HEK293 (cell line): ENCODE measurements at regions not wholly inside any gene's neighbourhood (a gene's known extent, or its start where the extent isn't known, plus 50 kb on each side); places are given as distances from the start of the nearest gene placed in this dataset.

Experiments used
- CTCF ChIA-PET: fragments of 350-600 bp; formaldehyde crosslinking; extraction: SDS; loops from one replicate; lab custom pipeline; 2021; ENCODE audit warnings: antibody characterized with exemption; lab: Yijun Ruan, JAX
- POLR2A ChIA-PET: fragments of 300-600 bp; formaldehyde crosslinking; extraction: SDS; loops from one replicate; lab custom pipeline; 2020; ENCODE audit warnings: antibody characterized with exemption, inconsistent platforms; lab: Yijun Ruan, JAX
- H3K27ac ChIP-seq: fragments of 200-500 bp; sonication (Bioruptor generic); 2 replicates; pipeline ENCODE4 v1.5.1; 2014; ENCODE audit warnings: low read depth, low read length, control low read depth, inconsistent platforms; ENCODE audit errors: extremely low read depth
- H3K36me3 ChIP-seq, 2 experiments: fragments of 200-500 bp in 1 of 2; sonication (Bioruptor generic) in 1 of 2; 1 replicate in 1 of 2; 2 replicates in 1 of 2; pipeline ENCODE4 v1.5.1; 2014 to 2017; ENCODE audit warnings: inconsistent platforms in 2 of 2, low read length in 2 of 2; ENCODE audit not compliant: control insufficient read depth in 2 of 2, insufficient read depth in 1 of 2
- H3K4me1 ChIP-seq: fragments of 200-500 bp; sonication (Bioruptor generic); 2 replicates; pipeline ENCODE4 v1.5.1; 2014; ENCODE audit warnings: mild to moderate bottlenecking, low read length, inconsistent platforms; ENCODE audit not compliant: control insufficient read depth, insufficient read depth
- H3K4me3 ChIP-seq: 2 replicates; pipeline ENCODE4 v1.5.1; 2011; ENCODE audit warnings: low read depth, mild to moderate bottlenecking, control low read depth, low read length, moderate library complexity
- H3K9me3 ChIP-seq: fragments of 200-500 bp; sonication (Bioruptor generic); 2 replicates; pipeline ENCODE4 v1.5.1; 2014; ENCODE audit warnings: low read depth, low read length, inconsistent platforms; ENCODE audit not compliant: control insufficient read depth, insufficient read depth
- GLIS1 ChIP-seq: fragments of 450-650 bp; formaldehyde crosslinking; IDR thresholded peaks from 2 replicates; pipeline ENCODE4 v1.5.1; 2016; ENCODE audit warnings: missing biosample characterization, missing genetic modification characterization
- GLIS2 ChIP-seq: fragments of 450-650 bp; formaldehyde crosslinking; IDR thresholded peaks from 2 replicates; pipeline ENCODE4 v1.5.1; 2016; ENCODE audit warnings: missing biosample characterization, missing genetic modification characterization
- IKZF3 ChIP-seq: fragments of 450-650 bp; IDR thresholded peaks from 2 replicates; pipeline ENCODE4 v1.5.0; 2018; ENCODE audit warnings: missing biosample characterization, mild to moderate bottlenecking, missing genetic modification characterization, moderate library complexity
- KLF1 ChIP-seq: fragments of 450-650 bp; formaldehyde crosslinking; IDR thresholded peaks from 2 replicates; pipeline ENCODE4 v1.5.1; 2016; ENCODE audit warnings: missing biosample characterization, missing genetic modification characterization
- KLF16 ChIP-seq: fragments of 450-650 bp; formaldehyde crosslinking; IDR thresholded peaks from 2 replicates; pipeline ENCODE4 v1.5.1; 2017; ENCODE audit warnings: missing biosample characterization, missing genetic modification characterization
- MEIS1 ChIP-seq: sonication (generic); formaldehyde crosslinking; IDR thresholded peaks from 2 replicates; pipeline ENCODE4 v1.8.1; 2022; ENCODE audit warnings: missing genetic modification reagents, mild to moderate bottlenecking, borderline replicate concordance
- PBX3 ChIP-seq: sonication (generic); formaldehyde crosslinking; IDR thresholded peaks from 2 replicates; pipeline ENCODE4 v1.8.1; 2022; ENCODE audit warnings: mild to moderate bottlenecking, moderate library complexity, missing genetic modification reagents
- YY2 ChIP-seq: fragments of 450-650 bp; formaldehyde crosslinking; IDR thresholded peaks from 2 replicates; pipeline ENCODE4 v1.5.1; 2016; ENCODE audit warnings: missing biosample characterization, missing genetic modification characterization
- ZBTB7A ChIP-seq: fragments of 450-650 bp; formaldehyde crosslinking; IDR thresholded peaks from 2 replicates; pipeline ENCODE4 v1.5.1; 2016; ENCODE audit warnings: low read depth, missing biosample characterization, missing genetic modification characterization
- ZNF140 ChIP-seq: fragments of 450-650 bp; formaldehyde crosslinking; IDR thresholded peaks from 2 replicates; pipeline ENCODE4 v1.5.1; 2016; ENCODE audit warnings: missing biosample characterization, missing genetic modification characterization
- ZNF404 ChIP-seq: fragments of 450-650 bp; formaldehyde crosslinking; IDR thresholded peaks from 2 replicates; pipeline ENCODE4 v1.5.1; 2017; ENCODE audit warnings: missing biosample characterization, missing genetic modification characterization
- ZNF473 ChIP-seq: fragments of 450-650 bp; formaldehyde crosslinking; IDR thresholded peaks from 2 replicates; pipeline ENCODE4 v1.5.1; 2017; ENCODE audit warnings: missing biosample characterization, missing genetic modification characterization
- ZNF518A ChIP-seq: fragments of 450-650 bp; formaldehyde crosslinking; conservative IDR thresholded peaks from 2 replicates; pipeline ENCODE4 v1.5.1; 2016; ENCODE audit warnings: low read depth, missing biosample characterization, missing genetic modification characterization
- ZNF560 ChIP-seq: fragments of 450-650 bp; formaldehyde crosslinking; IDR thresholded peaks from 2 replicates; pipeline ENCODE4 v1.5.1; 2017; ENCODE audit warnings: missing biosample characterization, missing genetic modification characterization, borderline replicate concordance
- ZNF654 ChIP-seq: fragments of 450-650 bp; formaldehyde crosslinking; IDR thresholded peaks from 2 replicates; pipeline ENCODE4 v1.5.1; 2016; ENCODE audit warnings: low read depth, missing biosample characterization, missing genetic modification characterization
- ZNF664 ChIP-seq: fragments of 450-650 bp; formaldehyde crosslinking; IDR thresholded peaks from 2 replicates; pipeline ENCODE4 v1.5.1; 2016; ENCODE audit warnings: missing biosample characterization, missing genetic modification characterization
- ZNF768 ChIP-seq: fragments of 450-650 bp; formaldehyde crosslinking; IDR thresholded peaks from 2 replicates; pipeline ENCODE4 v1.5.1; 2018; ENCODE audit warnings: missing biosample characterization, mild to moderate bottlenecking, missing genetic modification characterization
- TF ChIP-seq, protein P1 (sequence below): fragments of 450-650 bp; formaldehyde crosslinking; IDR thresholded peaks from 2 replicates; pipeline ENCODE4 v1.5.1; 2016; ENCODE audit warnings: missing biosample characterization, missing genetic modification characterization
- TF ChIP-seq, protein P2 (sequence below): fragments of 450-650 bp; formaldehyde crosslinking; IDR thresholded peaks from 2 replicates; pipeline ENCODE4 v1.5.1; 2016; ENCODE audit warnings: missing biosample characterization, missing genetic modification characterization
- TF ChIP-seq, protein P3 (sequence below): fragments of 450-650 bp; formaldehyde crosslinking; IDR thresholded peaks from 2 replicates; pipeline ENCODE4 v1.5.1; 2016; ENCODE audit warnings: missing biosample characterization, missing genetic modification characterization

- ChIA-PET CTCF (no interaction called here), POLR2A (no interaction called here)
- H3K4me3 ChIP-seq = no peak overlapping the region
- no peak for TF ChIP-seq MEIS1 (CRISPR knock-in tag)
- TF ChIP-seq ZNF473 = no peak
- TF ChIP-seq, protein P1, sequence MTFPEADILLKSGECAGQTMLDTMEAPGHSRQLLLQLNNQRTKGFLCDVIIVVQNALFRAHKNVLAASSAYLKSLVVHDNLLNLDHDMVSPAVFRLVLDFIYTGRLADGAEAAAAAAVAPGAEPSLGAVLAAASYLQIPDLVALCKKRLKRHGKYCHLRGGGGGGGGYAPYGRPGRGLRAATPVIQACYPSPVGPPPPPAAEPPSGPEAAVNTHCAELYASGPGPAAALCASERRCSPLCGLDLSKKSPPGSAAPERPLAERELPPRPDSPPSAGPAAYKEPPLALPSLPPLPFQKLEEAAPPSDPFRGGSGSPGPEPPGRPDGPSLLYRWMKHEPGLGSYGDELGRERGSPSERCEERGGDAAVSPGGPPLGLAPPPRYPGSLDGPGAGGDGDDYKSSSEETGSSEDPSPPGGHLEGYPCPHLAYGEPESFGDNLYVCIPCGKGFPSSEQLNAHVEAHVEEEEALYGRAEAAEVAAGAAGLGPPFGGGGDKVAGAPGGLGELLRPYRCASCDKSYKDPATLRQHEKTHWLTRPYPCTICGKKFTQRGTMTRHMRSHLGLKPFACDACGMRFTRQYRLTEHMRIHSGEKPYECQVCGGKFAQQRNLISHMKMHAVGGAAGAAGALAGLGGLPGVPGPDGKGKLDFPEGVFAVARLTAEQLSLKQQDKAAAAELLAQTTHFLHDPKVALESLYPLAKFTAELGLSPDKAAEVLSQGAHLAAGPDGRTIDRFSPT (tag by site-specific recombination) = no peak
- no peak for TF ChIP-seq GLIS1 (tag by site-specific recombination)
- H3K9me3 ChIP-seq = no peaks in the 10 kb centered on the region
- no peak overlapping the region for H3K27ac ChIP-seq
- no peaks in the 10 kb centered on the region for H3K4me1 ChIP-seq
- H3K36me3 ChIP-seq = no peaks in the 10 kb centered on the region
These were observed 2122.2 kb downstream of the MAT2B start for GRCh38 chr5:165627548-165628170.

DNA sequence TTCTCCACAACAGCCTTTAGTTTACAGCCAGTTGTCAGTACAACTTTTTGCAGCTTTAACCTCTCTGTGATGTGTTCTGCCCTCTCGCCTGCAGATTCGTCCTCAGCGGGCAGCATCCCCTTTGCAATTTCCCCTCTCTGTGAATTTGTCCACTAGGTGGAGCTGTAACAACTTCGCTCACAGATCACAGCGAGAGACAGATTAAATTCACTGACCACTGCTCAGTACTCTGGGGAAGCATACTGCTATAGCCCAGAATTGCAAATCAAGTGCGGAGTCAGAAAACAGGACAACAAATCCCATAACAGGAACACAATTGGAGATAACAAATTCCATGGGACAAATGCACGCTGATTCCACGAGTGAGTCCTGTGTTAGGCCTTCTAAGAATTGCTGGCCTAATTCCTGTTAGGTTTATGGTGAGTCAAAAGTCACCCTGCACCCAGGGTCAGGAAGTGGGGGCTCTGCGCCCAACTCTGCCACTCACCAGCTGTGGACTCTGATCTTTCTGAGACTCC lies 2124.9 kb downstream of the MAT2B start:
- ChIA-PET CTCF (interaction anchor here (0.6 to 2.7 kb wide), 13 partner anchors 11 to 1419 kb away, joined by 3 to 11 read pairs (median 5); no protein-coding TSS in a partner anchor), POLR2A (no interaction called here)
- Histone ChIP-seq H3K4me3 (no peak overlapping the region), H3K36me3 (no peaks in the 10 kb centered on the region), H3K27ac (no peak overlapping the region), H3K9me3 (no peaks in the 10 kb centered on the region), H3K4me1 (no peaks in the 10 kb centered on the region)
- TF ChIP-seq ZNF654 (tag by site-specific recombination) = peak; percentile 57
- TF ChIP-seq, protein P2, sequence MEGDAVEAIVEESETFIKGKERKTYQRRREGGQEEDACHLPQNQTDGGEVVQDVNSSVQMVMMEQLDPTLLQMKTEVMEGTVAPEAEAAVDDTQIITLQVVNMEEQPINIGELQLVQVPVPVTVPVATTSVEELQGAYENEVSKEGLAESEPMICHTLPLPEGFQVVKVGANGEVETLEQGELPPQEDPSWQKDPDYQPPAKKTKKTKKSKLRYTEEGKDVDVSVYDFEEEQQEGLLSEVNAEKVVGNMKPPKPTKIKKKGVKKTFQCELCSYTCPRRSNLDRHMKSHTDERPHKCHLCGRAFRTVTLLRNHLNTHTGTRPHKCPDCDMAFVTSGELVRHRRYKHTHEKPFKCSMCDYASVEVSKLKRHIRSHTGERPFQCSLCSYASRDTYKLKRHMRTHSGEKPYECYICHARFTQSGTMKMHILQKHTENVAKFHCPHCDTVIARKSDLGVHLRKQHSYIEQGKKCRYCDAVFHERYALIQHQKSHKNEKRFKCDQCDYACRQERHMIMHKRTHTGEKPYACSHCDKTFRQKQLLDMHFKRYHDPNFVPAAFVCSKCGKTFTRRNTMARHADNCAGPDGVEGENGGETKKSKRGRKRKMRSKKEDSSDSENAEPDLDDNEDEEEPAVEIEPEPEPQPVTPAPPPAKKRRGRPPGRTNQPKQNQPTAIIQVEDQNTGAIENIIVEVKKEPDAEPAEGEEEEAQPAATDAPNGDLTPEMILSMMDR = peak; percentile 47; the same call in 1 of the 2 replicates
- no peak for TF ChIP-seq KLF16 (tag by site-specific recombination)
- TF ChIP-seq ZNF518A (tag by site-specific recombination) = no peak

DNA sequence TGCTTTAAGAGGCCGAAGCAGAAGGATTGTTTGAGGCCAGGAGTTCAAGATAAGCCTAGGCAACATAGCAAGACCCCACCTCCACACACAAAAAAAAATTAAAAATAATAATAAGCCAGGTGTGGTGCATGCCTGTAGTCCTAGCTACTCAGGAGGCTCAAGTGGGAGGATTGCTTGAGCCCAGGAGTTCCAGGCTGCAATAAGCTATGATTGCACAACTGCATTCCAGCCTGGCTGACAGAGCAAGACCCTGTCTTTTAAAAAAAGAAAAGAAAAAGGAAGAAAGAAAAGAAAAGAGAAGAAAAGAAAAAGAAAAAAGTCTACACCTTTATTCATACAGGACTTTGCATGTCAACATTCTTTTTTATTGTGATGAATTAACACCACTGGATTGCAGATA lies 2125.8 kb downstream of the MAT2B start:
- ChIA-PET CTCF (interaction anchor here (0.9 to 2.7 kb wide), 3 partner anchors 14 to 35 kb away, joined by 3 to 11 read pairs (median 8); no protein-coding TSS in a partner anchor), POLR2A (no interaction called here)
- H3K36me3 ChIP-seq = no peaks in the 10 kb centered on the region
- H3K9me3 ChIP-seq = no peaks in the 10 kb centered on the region
- H3K27ac ChIP-seq = no peak overlapping the region
- no peak overlapping the region for H3K4me3 ChIP-seq
- H3K4me1 ChIP-seq = no peaks in the 10 kb centered on the region
- no peak for TF ChIP-seq ZNF140 (tag by site-specific recombination)
- no peak for TF ChIP-seq YY2 (tag by site-specific recombination)
- TF ChIP-seq PBX3 = no peak
- TF ChIP-seq, protein P3, sequence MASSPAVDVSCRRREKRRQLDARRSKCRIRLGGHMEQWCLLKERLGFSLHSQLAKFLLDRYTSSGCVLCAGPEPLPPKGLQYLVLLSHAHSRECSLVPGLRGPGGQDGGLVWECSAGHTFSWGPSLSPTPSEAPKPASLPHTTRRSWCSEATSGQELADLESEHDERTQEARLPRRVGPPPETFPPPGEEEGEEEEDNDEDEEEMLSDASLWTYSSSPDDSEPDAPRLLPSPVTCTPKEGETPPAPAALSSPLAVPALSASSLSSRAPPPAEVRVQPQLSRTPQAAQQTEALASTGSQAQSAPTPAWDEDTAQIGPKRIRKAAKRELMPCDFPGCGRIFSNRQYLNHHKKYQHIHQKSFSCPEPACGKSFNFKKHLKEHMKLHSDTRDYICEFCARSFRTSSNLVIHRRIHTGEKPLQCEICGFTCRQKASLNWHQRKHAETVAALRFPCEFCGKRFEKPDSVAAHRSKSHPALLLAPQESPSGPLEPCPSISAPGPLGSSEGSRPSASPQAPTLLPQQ (tag by site-specific recombination) = no peak
- TF ChIP-seq ZNF664 (tag by site-specific recombination) = no peak
- TF ChIP-seq ZBTB7A (tag by site-specific recombination) = no peak
- TF ChIP-seq ZNF560 = no peak
- TF ChIP-seq KLF1 = no peak
- TF ChIP-seq ZNF404 = no peak
- TF ChIP-seq GLIS2 (tag by site-specific recombination) = no peak
- TF ChIP-seq IKZF3 (tag by site-specific recombination) = no peak
- TF ChIP-seq ZNF768 (tag by site-specific recombination) = no peak
